ENCODE measurements at regions not wholly inside any gene's neighbourhood (a gene's known extent, or its start where the extent isn't known, plus 50 kb on each side); places are given as distances from the start of the nearest gene placed in this dataset.
A peak's percentile ranks its signal among the peaks of the same experiment; 100 is the strongest.

GRCh38 chrX:97936296-97936695 is 1052.6 kb downstream of the RPA4 start:
- no peak for DNase-seq (ENCODE audit: low read depth)
- H3K4me3 ChIP-seq (ENCODE audit: control insufficient read depth, low read depth, low read length): no peak overlapping the region
- TF ChIP-seq CTCF (conservative IDR thresholded peaks at IDR 0.05; ENCODE audit: control insufficient read depth, insufficient read depth, low read depth, low read length): no peak

GRCh38 chrX:97938706-97939105 is 1055.0 kb downstream of the RPA4 start:
- H3K4me3 ChIP-seq (ENCODE audit: control insufficient read depth, low read depth, low read length): no peak overlapping the region
- DNase-seq (ENCODE audit: low read depth): no peak

GRCh38 chrX:97968376-97969163 is 1084.9 kb downstream of the RPA4 start:
- no peak overlapping the region for H3K4me3 ChIP-seq (ENCODE audit: control insufficient read depth, low read depth, low read length)
- no peak for DNase-seq (ENCODE audit: low read depth)
- no peak for TF ChIP-seq CTCF (conservative IDR thresholded peaks at IDR 0.05; ENCODE audit: control insufficient read depth, insufficient read depth, low read depth, low read length)

More at GRCh38 chrX:97938706-97939105, 1055.0 kb downstream of the RPA4 start:
- no peak for TF ChIP-seq CTCF (conservative IDR thresholded peaks at IDR 0.05; ENCODE audit: control insufficient read depth, insufficient read depth, low read depth, low read length)

- no peak for TF ChIP-seq CTCF (conservative IDR thresholded peaks at IDR 0.05; ENCODE audit: control insufficient read depth, insufficient read depth, low read depth, low read length)
- no peak overlapping the region for H3K4me3 ChIP-seq (ENCODE audit: control insufficient read depth, low read depth, low read length)
- peak; percentile 1 for DNase-seq (ENCODE audit: low read depth)
Measured at GRCh38 chrX:97984641-97985040, 1100.9 kb downstream of the RPA4 start.

- no peak for TF ChIP-seq CTCF (conservative IDR thresholded peaks at IDR 0.05; ENCODE audit: control insufficient read depth, insufficient read depth, low read depth, low read length)
- H3K4me3 ChIP-seq (ENCODE audit: control insufficient read depth, low read depth, low read length): no peak overlapping the region
- no peak for DNase-seq (ENCODE audit: low read depth)
Measured at GRCh38 chrX:97985096-97985495, 1101.4 kb downstream of the RPA4 start.

- no peak for DNase-seq (ENCODE audit: low read depth)
Measured at GRCh38 chrX:97987979-97988378, 1104.3 kb downstream of the RPA4 start.

More at GRCh38 chrX:97987979-97988378, 1104.3 kb downstream of the RPA4 start:
- no peak for TF ChIP-seq CTCF (conservative IDR thresholded peaks at IDR 0.05; ENCODE audit: control insufficient read depth, insufficient read depth, low read depth, low read length)
- no peak overlapping the region for H3K4me3 ChIP-seq (ENCODE audit: control insufficient read depth, low read depth, low read length)
